Neural crest cell (in vitro differentiated cells): ENCODE measurements at regions not wholly inside any gene's neighbourhood (a gene's known extent, or its start where the extent isn't known, plus 50 kb on each side); places are given as distances from the start of the nearest gene placed in this dataset.

Source experiments
- DNase-seq: peaks from one replicate; pipeline ENCODE4 v3.0.0; 2021; ENCODE audit warnings: low read depth, mixed read lengths, low spot score
- H3K27ac Mint-ChIP-seq: one replicate; pipeline ENCODE4 v1.8.0; 2021; ENCODE audit warnings: mild to moderate bottlenecking, mixed read lengths; ENCODE audit not compliant: unreplicated experiment
- H3K27me3 Mint-ChIP-seq: 2 replicates; pipeline ENCODE4 v1.8.0; 2021; ENCODE audit warnings: low read depth, mild to moderate bottlenecking, mixed read lengths
- H3K36me3 Mint-ChIP-seq: 2 replicates; pipeline ENCODE4 v1.8.0; 2021; ENCODE audit warnings: low read depth, mild to moderate bottlenecking, mixed read lengths
- H3K4me1 Mint-ChIP-seq: 2 replicates; pipeline ENCODE4 v1.8.0; 2021; ENCODE audit warnings: mixed read lengths
- H3K4me3 Mint-ChIP-seq: one replicate; pipeline ENCODE4 v1.8.0; 2021; ENCODE audit warnings: mild to moderate bottlenecking, mixed read lengths
- H3K9me3 Mint-ChIP-seq: 2 replicates; pipeline ENCODE4 v1.8.0; 2021; ENCODE audit warnings: mixed read lengths
- CTCF ChIP-seq: fragments of 200-600 bp; sonication (generic); conservative IDR thresholded peaks from 2 replicates; pipeline ENCODE4 v1.5.0; 2021; ENCODE audit warnings: antibody characterized with exemption, mild to moderate bottlenecking

DNA sequence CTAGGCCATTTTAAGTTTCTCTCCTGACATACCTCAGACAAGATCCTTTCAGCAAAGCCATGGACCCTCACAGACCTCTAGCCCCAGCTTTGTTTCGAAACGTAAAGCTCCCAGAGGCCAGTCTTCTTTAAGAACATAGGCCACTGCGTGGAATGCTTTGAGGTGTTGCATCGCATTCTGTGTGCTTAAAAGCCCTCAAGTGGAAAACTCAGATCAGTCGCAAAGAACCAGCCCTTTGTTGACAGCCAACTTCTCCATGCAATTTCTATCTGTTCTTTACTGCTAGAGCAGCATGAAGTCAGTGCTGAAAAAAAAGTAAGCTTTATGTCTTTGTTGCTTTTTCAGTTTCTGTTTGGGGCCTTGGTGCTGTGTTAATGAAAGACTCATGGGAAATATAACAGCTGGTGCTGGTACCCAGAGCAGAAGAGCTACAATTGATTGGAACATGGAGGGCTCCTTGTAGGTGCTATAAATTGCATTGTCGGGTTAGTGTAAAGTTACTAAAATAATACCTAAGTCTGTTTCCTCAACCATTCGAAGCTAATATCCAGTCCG lies 142.6 kb downstream of the MAP3K7 start:
- Mint-ChIP-seq H3K9me3 (no peaks in the 10 kb centered on the region), H3K36me3 (no peaks in the 10 kb centered on the region), H3K27me3 (no peaks in the 10 kb centered on the region), H3K27ac (peak overlapping the region; percentile 58), H3K4me3 (no peak overlapping the region), H3K4me1 (peaks cover 47% of the 10 kb centered on the region)
- DNase-seq = no peak
- no peak for TF ChIP-seq CTCF

DNA sequence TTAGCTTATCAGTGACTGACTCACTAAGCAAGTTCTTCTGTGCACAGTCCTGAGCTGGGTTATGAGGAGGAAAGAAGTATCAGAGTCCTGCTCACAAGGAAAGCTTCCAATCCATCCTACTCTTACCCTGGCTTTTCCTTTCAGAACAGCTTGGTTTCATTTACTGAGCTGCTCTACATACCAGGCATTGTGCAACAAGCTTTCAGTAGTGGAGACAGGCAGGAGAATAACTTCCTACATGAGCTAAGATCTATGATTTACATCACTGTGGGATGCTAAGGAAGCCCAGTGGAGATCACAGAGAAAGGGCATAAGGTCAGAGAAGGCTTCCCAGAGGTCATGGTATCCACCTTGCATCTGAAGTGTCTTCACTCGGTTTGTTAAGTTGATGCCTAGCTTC lies 144.5 kb downstream of the MAP3K7 start:
- Mint-ChIP-seq H3K27ac (no peak overlapping the region), H3K4me1 (peaks cover 42% of the 10 kb centered on the region), H3K27me3 (no peaks in the 10 kb centered on the region)

DNA sequence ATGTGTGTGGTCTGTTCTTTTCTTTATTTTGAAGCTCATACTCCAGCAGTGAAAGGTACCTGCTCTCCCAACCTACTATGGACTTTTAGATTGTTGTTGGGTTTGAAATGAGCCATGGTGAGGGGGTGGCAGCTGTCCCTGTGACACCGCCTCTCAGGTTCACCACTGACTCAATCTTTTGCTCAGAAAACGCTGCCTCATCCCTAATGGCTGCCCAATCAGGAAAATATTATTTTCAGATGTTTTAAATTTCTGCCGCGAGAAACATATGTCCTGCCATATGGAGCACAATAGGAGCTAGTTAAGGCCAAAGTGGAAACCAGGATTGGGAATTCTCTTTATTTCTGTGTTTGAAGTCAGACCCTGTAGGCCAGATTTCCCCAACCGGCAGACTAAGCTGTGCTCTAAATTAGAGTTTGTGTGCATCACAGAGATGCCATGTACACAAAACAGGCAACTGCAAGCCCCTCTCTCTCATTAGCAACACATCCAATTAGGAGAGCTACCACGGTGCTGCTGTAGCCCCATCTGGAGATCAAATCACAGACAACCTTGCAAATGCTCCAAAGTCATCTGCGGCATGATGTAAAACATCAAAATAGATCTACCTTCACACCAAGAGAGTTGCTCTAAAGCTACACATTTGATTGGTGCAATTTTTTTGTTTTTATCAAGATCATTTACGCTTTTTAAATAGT lies 144.1 kb upstream of the BACH2 start:
- peaks cover 47% of the 10 kb centered on the region for H3K4me1 Mint-ChIP-seq
- TF ChIP-seq CTCF = no peak
- H3K9me3 Mint-ChIP-seq = no peaks in the 10 kb centered on the region
- no peak overlapping the region for H3K4me3 Mint-ChIP-seq
- H3K36me3 Mint-ChIP-seq = no peaks in the 10 kb centered on the region
- no peaks in the 10 kb centered on the region for H3K27me3 Mint-ChIP-seq
- DNase-seq = no peak
- no peak overlapping the region for H3K27ac Mint-ChIP-seq

More for the DNA sequence above, 144.5 kb downstream of the MAP3K7 start:
- no peaks in the 10 kb centered on the region for H3K36me3 Mint-ChIP-seq
- no peak for DNase-seq
- no peak overlapping the region for H3K4me3 Mint-ChIP-seq
- H3K9me3 Mint-ChIP-seq = no peaks in the 10 kb centered on the region
- no peak for TF ChIP-seq CTCF

DNA sequence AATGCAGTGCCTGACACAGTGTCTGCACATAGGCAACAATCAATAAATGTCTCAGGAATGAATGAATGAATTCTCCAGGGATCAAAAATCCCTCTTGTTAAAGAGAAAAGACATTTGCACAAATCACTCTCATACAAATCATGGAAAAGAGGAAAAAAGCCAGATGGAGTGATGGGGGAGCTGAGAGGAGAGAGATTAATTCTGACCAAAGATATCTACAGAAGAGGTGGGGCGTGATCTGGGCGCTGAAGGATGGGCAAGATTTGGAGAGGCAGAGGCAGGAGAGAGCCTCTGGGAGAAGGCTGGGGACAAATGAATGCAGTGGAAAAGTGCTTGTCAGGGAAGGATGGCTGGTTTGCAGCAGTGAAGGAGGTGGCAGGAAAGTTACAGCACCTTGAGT lies 142.9 kb upstream of the BACH2 start:
- no peaks in the 10 kb centered on the region for H3K36me3 Mint-ChIP-seq
- no peak overlapping the region for H3K4me3 Mint-ChIP-seq
- no peak for DNase-seq
- H3K9me3 Mint-ChIP-seq = no peaks in the 10 kb centered on the region
- no peak overlapping the region for H3K27ac Mint-ChIP-seq
- H3K4me1 Mint-ChIP-seq = peaks cover 50% of the 10 kb centered on the region
- no peaks in the 10 kb centered on the region for H3K27me3 Mint-ChIP-seq
- TF ChIP-seq CTCF = no peak

DNA sequence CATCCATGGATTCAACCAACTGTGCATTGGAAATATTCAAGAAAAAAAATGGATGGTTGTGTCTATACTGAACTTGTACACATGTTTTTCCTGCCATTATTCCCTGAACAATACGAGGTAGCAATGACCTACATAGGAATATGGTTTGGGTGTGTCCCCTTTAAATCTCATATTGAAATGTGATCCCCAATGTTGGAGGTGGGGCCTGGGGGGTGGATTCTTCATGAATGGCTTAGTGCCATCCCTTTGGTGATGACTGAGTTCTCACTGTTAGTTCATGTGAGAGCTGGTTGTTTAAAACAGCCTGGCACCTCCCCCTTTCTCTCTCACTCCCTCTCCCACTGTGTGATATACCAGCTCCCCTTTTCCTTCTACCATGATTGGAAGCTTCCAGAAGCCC lies 139.8 kb upstream of the BACH2 start:
- H3K27me3 Mint-ChIP-seq = no peaks in the 10 kb centered on the region
- TF ChIP-seq CTCF = no peak
- DNase-seq = no peak
- no peak overlapping the region for H3K4me3 Mint-ChIP-seq
- H3K36me3 Mint-ChIP-seq = peaks cover 4% of the 10 kb centered on the region
- peaks cover 32% of the 10 kb centered on the region for H3K4me1 Mint-ChIP-seq
- no peak overlapping the region for H3K27ac Mint-ChIP-seq
- peaks cover 3% of the 10 kb centered on the region for H3K9me3 Mint-ChIP-seq
